Kidney epithelial cell (primary cell): ENCODE measurements at regions not wholly inside any gene's neighbourhood (a gene's known extent, or its start where the extent isn't known, plus 50 kb on each side); places are given as distances from the start of the nearest gene placed in this dataset.

Experiments used
- DNase-seq: peaks from one replicate; pipeline ENCODE4 v3.0.0-alpha.2; 2010; ENCODE audit warnings: low read depth
- H3K27me3 ChIP-seq: 2 replicates; pipeline ENCODE4 v1.6.0; 2011; ENCODE audit warnings: low read length; ENCODE audit not compliant: control insufficient read depth, insufficient read depth
- H3K36me3 ChIP-seq: 2 replicates; pipeline ENCODE4 v1.5.1; 2011; ENCODE audit warnings: low read length; ENCODE audit not compliant: control insufficient read depth, insufficient read depth
- H3K4me3 ChIP-seq: 2 replicates; pipeline ENCODE4 v1.5.1; 2011; ENCODE audit warnings: low read depth, mild to moderate bottlenecking, control low read depth, low read length
- CTCF ChIP-seq: IDR thresholded peaks from 2 replicates; pipeline ENCODE4 v1.5.1; 2011; ENCODE audit warnings: mild to moderate bottlenecking, moderate library complexity, low read length, control low read depth, inconsistent platforms; ENCODE audit not compliant: insufficient read depth, poor library complexity, severe bottlenecking

GRCh38 chr11:22479971-22480720 lies 142.0 kb downstream of the SLC17A6 start:
- Histone ChIP-seq H3K36me3 (no peaks in the 10 kb centered on the region), H3K4me3 (no peak overlapping the region), H3K27me3 (no peaks in the 10 kb centered on the region)
- no peak for TF ChIP-seq CTCF
- no peak for DNase-seq

- Histone ChIP-seq H3K36me3 (no peaks in the 10 kb centered on the region), H3K4me3 (no peak overlapping the region), H3K27me3 (no peaks in the 10 kb centered on the region)
- DNase-seq, result no peak
- TF ChIP-seq CTCF, result no peak
Observed at GRCh38 chr11:22479208-22479607, 141.0 kb downstream of the SLC17A6 start.

- DNase-seq, result no peak
- Histone ChIP-seq H3K27me3 (no peaks in the 10 kb centered on the region), H3K36me3 (no peaks in the 10 kb centered on the region), H3K4me3 (no peak overlapping the region)
- no peak for TF ChIP-seq CTCF
Observed at GRCh38 chr11:22478169-22478568, 140.0 kb downstream of the SLC17A6 start.

GRCh38 chr11:22477312-22477711 lies 139.1 kb downstream of the SLC17A6 start:
- Histone ChIP-seq H3K27me3 (no peaks in the 10 kb centered on the region), H3K36me3 (no peaks in the 10 kb centered on the region), H3K4me3 (no peak overlapping the region)
- no peak for DNase-seq
- no peak for TF ChIP-seq CTCF

- Histone ChIP-seq H3K27me3 (no peaks in the 10 kb centered on the region), H3K36me3 (no peaks in the 10 kb centered on the region), H3K4me3 (no peak overlapping the region)
- no peak for TF ChIP-seq CTCF
- no peak for DNase-seq
Observed at GRCh38 chr11:22476589-22476988, 138.4 kb downstream of the SLC17A6 start.

- no peaks in the 10 kb centered on the region for H3K27me3 ChIP-seq
- no peaks in the 10 kb centered on the region for H3K36me3 ChIP-seq
- no peak for DNase-seq
- no peak for TF ChIP-seq CTCF
- no peak overlapping the region for H3K4me3 ChIP-seq
Observed at GRCh38 chr11:22474616-22475015, 136.4 kb downstream of the SLC17A6 start.
